ENCODE measurements at regions not wholly inside any gene's neighbourhood (a gene's known extent, or its start where the extent isn't known, plus 50 kb on each side); places are given as distances from the start of the nearest gene placed in this dataset.

DNA sequence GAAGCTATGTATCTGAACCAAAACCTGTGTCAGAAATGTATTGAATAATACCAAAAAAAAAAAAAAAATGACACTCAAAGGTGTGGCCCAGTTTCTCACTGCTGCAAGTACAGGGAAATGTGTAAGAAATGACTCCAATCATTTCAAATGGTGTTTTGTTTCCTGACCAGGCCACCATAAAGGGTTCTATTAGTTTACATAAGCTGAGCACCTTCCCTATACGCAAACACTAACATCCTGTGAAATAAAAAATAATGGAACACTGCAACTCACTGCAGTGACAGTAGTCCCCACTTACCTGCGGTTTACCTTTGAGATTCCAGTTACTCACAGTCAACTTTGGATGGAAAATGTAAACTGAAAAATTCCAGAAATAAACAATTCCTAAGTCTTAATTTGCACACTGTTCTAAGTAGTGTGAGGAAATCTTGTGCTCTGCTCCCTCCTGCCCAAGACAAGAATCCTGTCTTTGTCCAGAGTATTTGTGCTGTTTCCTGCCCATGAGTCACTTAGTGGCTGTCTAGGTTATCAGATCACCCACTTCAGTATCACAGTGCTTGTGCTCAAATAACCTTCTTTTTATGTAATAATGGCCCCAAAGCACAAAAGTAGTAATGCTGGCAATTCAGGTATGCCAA, 265.3 kb downstream of the RCHY1 start:
- TF ChIP-seq EZH2 (IDR thresholded peaks at IDR 0.05; ENCODE audit: low read length), result no peak
- TF ChIP-seq, protein P1, sequence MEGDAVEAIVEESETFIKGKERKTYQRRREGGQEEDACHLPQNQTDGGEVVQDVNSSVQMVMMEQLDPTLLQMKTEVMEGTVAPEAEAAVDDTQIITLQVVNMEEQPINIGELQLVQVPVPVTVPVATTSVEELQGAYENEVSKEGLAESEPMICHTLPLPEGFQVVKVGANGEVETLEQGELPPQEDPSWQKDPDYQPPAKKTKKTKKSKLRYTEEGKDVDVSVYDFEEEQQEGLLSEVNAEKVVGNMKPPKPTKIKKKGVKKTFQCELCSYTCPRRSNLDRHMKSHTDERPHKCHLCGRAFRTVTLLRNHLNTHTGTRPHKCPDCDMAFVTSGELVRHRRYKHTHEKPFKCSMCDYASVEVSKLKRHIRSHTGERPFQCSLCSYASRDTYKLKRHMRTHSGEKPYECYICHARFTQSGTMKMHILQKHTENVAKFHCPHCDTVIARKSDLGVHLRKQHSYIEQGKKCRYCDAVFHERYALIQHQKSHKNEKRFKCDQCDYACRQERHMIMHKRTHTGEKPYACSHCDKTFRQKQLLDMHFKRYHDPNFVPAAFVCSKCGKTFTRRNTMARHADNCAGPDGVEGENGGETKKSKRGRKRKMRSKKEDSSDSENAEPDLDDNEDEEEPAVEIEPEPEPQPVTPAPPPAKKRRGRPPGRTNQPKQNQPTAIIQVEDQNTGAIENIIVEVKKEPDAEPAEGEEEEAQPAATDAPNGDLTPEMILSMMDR (optimal IDR thresholded peaks at IDR 0.05 in 1 of 3, IDR thresholded peaks at IDR 0.05 in 1 of 3, conservative IDR thresholded peaks at IDR 0.05 in 1 of 3; ENCODE audit: extremely low read depth in 1 of 3, insufficient read depth in 2 of 3, low read length in 3 of 3), result no peak

Measured in keratinocyte (primary cell).